K562 (cell line): ENCODE measurements at regions not wholly inside any gene's neighbourhood (a gene's known extent, or its start where the extent isn't known, plus 50 kb on each side); places are given as distances from the start of the nearest gene placed in this dataset.

Experiments
- ATAC-seq: fragments of 200-7000 bp; cut with Tn5 transposase; 3 replicates; pipeline ENCODE4 v1.9.1; 2020; ENCODE audit warnings: moderate library complexity
- BruUV-seq: library from RNA; stranded (reverse); fragments of 400-500 nt; replicated peaks from 2 replicates; lab custom pipeline; 2021; lab: Mats Ljungman, UMichigan
- CTCF ChIA-PET: fragments of 300-600 bp; formaldehyde crosslinking; extraction: SDS; loops from one replicate; lab custom pipeline; 2021; ENCODE audit warnings: low intra/inter-chr PET ratio; lab: Yijun Ruan, JAX
- POLR2A ChIA-PET: fragments of 300-600, 350-650 bp; sonication (Branson Sonifier 250); formaldehyde crosslinking; extraction: SDS; loops from one replicate; lab custom pipeline; 2021; ENCODE audit warnings: antibody characterized with exemption, inconsistent platforms; lab: Yijun Ruan, JAX
- DNase-seq, 4 experiments: peaks; one replicate each; pipeline versions ENCODE4 v3.0.0 to v3.0.0-alpha.2; 2011 to 2018; ENCODE audit warnings: low spot score in 3 of 4, mixed read lengths in 3 of 4; ENCODE audit errors: extremely low read depth in 1 of 4
- FAIRE-seq: peaks from 2 replicates; lab custom pipeline; 2011; peaks lifted over from hg19 to GRCh38; lab: Jason Lieb, UNC
- H2AFZ ChIP-seq: 2 replicates; pipeline ENCODE4 v1.6.0; 2011; ENCODE audit warnings: low read depth, low read length, control low read depth, inconsistent platforms
- H3K27ac ChIP-seq: fragments of 200-600 bp; 3 replicates; pipeline ENCODE4 v1.8.0; 2011; ENCODE audit warnings: low read depth, mild to moderate bottlenecking, control low read depth, inconsistent platforms, low read length, moderate library complexity, mixed read lengths; ENCODE audit errors: extremely low read depth
- H3K27me3 ChIP-seq, 2 experiments: fragments of 300-600 bp in 1 of 2; 2 replicates in 1 of 2; 3 replicates in 1 of 2; pipeline versions ENCODE4 v1.6.0 to v1.8.0; 2011; ENCODE audit warnings: inconsistent platforms in 2 of 2, low read length in 2 of 2, mild to moderate bottlenecking in 1 of 2, mixed read lengths in 1 of 2, moderate library complexity in 1 of 2; ENCODE audit not compliant: control insufficient read depth in 2 of 2, insufficient read depth in 2 of 2
- H3K36me3 ChIP-seq: fragments of 300-600 bp; 3 replicates; pipeline ENCODE4 v1.8.0; 2011; ENCODE audit warnings: mild to moderate bottlenecking, low read length, inconsistent platforms; ENCODE audit not compliant: control insufficient read depth, insufficient read depth
- H3K4me1 ChIP-seq, 2 experiments: fragments of 200-600 bp in 1 of 2; replicated peaks in 1 of 2; 2 replicates in 1 of 2; 3 replicates in 1 of 2; pipeline versions ENCODE4 v1.5.1 to v1.8.0; 2011; ENCODE audit warnings: inconsistent platforms in 2 of 2, low read length in 2 of 2, mild to moderate bottlenecking in 1 of 2, mixed read lengths in 1 of 2, moderate library complexity in 1 of 2; ENCODE audit not compliant: control insufficient read depth in 2 of 2, insufficient read depth in 2 of 2
- H3K4me2 ChIP-seq: 2 replicates; pipeline ENCODE4 v1.6.1; 2011; ENCODE audit warnings: low read length, control low read depth, inconsistent platforms, mixed read lengths; ENCODE audit not compliant: insufficient read depth
- H3K4me3 ChIP-seq: fragments of 200-600 bp; sonication (generic), shearing (Covaris generic); 2 replicates; pipeline ENCODE4 v1.5.1; 2016; ENCODE audit warnings: control low read depth, inconsistent platforms
- H3K79me2 ChIP-seq: fragments of 200-600 bp; 3 replicates; pipeline ENCODE4 v1.8.0; 2011; ENCODE audit warnings: low read length, inconsistent platforms; ENCODE audit not compliant: control insufficient read depth, insufficient read depth
- H3K9ac ChIP-seq, 2 experiments: 2 replicates each; pipeline versions ENCODE4 v1.6.0 to v1.6.1; 2011; ENCODE audit warnings: low read depth in 2 of 2, low read length in 2 of 2, control low read depth in 1 of 2, inconsistent platforms in 1 of 2, mild to moderate bottlenecking in 1 of 2, mixed read lengths in 1 of 2; ENCODE audit not compliant: insufficient read depth in 1 of 2
- H3K9me1 ChIP-seq: one replicate; pipeline ENCODE4 v1.6.0; 2011; ENCODE audit warnings: inconsistent platforms, mild to moderate bottlenecking, low read length, moderate library complexity; ENCODE audit not compliant: control insufficient read depth, insufficient read depth
- H3K9me3 ChIP-seq: replicated peaks from 2 replicates; pipeline ENCODE4 v1.5.1; 2011; ENCODE audit warnings: low read depth, low read length, inconsistent platforms; ENCODE audit not compliant: control insufficient read depth, insufficient read depth
- H4K20me1 ChIP-seq: replicated peaks from 2 replicates; pipeline ENCODE4 v1.6.1; 2011; ENCODE audit warnings: low read length, inconsistent platforms, mixed read lengths; ENCODE audit not compliant: control insufficient read depth, insufficient read depth
- BRF2 ChIP-seq: IDR thresholded peaks from 3 replicates; pipeline ENCODE4 v1.6.1; 2011; ENCODE audit warnings: borderline replicate concordance, mild to moderate bottlenecking; ENCODE audit not compliant: insufficient read length, insufficient read depth
- NFE2 ChIP-seq: IDR thresholded peaks from 2 replicates; pipeline ENCODE4 v1.6.1; 2014; ENCODE audit warnings: antibody characterized with exemption, low read depth
- ZNF639 ChIP-seq, 2 experiments: fragments of 200-800 bp in 1 of 2; sonication (Bioruptor generic) in 1 of 2; sonication (generic) in 1 of 2; formaldehyde crosslinking in 1 of 2; IDR thresholded peaks in 1 of 2; conservative IDR thresholded peaks in 1 of 2; 2 replicates each; pipeline versions ENCODE4 v1.5.0 to v1.6.1; 2016 to 2020; ENCODE audit warnings: missing compliant biosample characterization in 1 of 2, missing genetic modification characterization in 1 of 2, missing genetic modification reagents in 1 of 2
- WGBS: fragments of 100-300 bp; shearing (Covaris generic); methylation state at CpG from one replicate; pipeline ENCODE4 v1.1.6; 2016; ENCODE audit warnings: low coverage, mixed read lengths; ENCODE audit not compliant: insufficient coverage; ENCODE audit errors: missing lambda C conversion rate; 5-methylcytosine and 5-hydroxymethylcytosine counted together
- in situ Hi-C: fragments of 300-500 bp; cut with MboI; formaldehyde crosslinking; loops from 4 replicates; pipeline ENCODE4 v1.15.0; 2018; ENCODE audit warnings: inconsistent platforms, mixed read lengths
- intact Hi-C: fragments of 100-400 bp; cut with micrococcal nuclease; formaldehyde crosslinking; loops from 2 replicates; pipeline ENCODE4 v1.14.2; 2022

- TF ChIP-seq BRF2, result no peak
Measured at GRCh38 chr13:80168089-80168850, 172.7 kb downstream of the SPRY2 start (continued).

GRCh38 chr13:80166352-80166751 is 174.6 kb downstream of the SPRY2 start:
- intact Hi-C loops, result no loop called here
- no peak for TF ChIP-seq NFE2
- no peak for TF ChIP-seq ZNF639 (CRISPR knock-in tag; conservative IDR thresholded peaks at IDR 0.05 in 1 of 2, IDR thresholded peaks at IDR 0.05 in 1 of 2)
- TF ChIP-seq, all 486 proteins: peak for 0
- Histone ChIP-seq H3K27me3 (no peaks in the 10 kb centered on the region), H2AFZ (no peak overlapping the region), H3K27ac (no peak overlapping the region), H3K9me3 (no peaks in the 10 kb centered on the region), H3K79me2 (no peaks in the 10 kb centered on the region), H3K4me1 (no peaks in the 10 kb centered on the region), H3K36me3 (no peaks in the 10 kb centered on the region), H3K9ac (no peak overlapping the region), H3K9me1 (no peaks in the 10 kb centered on the region), H4K20me1 (no peaks in the 10 kb centered on the region), H3K4me3 (no peak overlapping the region), H3K4me2 (no peak overlapping the region)
- WGBS, result 0% methylated on average over 5 of the region's 5 CpGs
- in situ Hi-C loops, result no loop called here
- ChIA-PET CTCF (interaction anchor here (0.5 kb wide), 1 partner anchor 198 kb away, joined by 6 read pairs; no protein-coding TSS in a partner anchor), POLR2A (no interaction called here)
- no peak for FAIRE-seq
- no peak for DNase-seq
- BruUV-seq, result no TSS peak
- no peak for ATAC-seq
